K562 (cell line): ENCODE measurements at regions not wholly inside any gene's neighbourhood (a gene's known extent, or its start where the extent isn't known, plus 50 kb on each side); places are given as distances from the start of the nearest gene placed in this dataset.

Source experiments
- ARID2 ChIP-seq: fragments of 450-650 bp; IDR thresholded peaks from 2 replicates; pipeline ENCODE4 v1.6.1; 2017; ENCODE audit warnings: antibody characterized with exemption, mild to moderate bottlenecking
- CREB1 ChIP-seq, 2 experiments: sonication (generic) in 1 of 2; formaldehyde crosslinking in 1 of 2; IDR thresholded peaks; 2 replicates each; pipeline versions ENCODE4 v1.6.1 to v1.8.0; 2012 to 2022; ENCODE audit warnings: inconsistent platforms in 1 of 2, mild to moderate bottlenecking in 1 of 2, missing genetic modification reagents in 1 of 2, moderate library complexity in 1 of 2
- CTCF ChIP-seq, 3 experiments: IDR thresholded peaks in 2 of 3; conservative IDR thresholded peaks in 1 of 3; 2 replicates each; pipeline ENCODE4 v1.5.1; 2011 to 2012; ENCODE audit warnings: low read length in 3 of 3, mild to moderate bottlenecking in 3 of 3, control low read depth in 2 of 3, improper control_type of control experiment in 1 of 3, inconsistent platforms in 1 of 3, low read depth in 1 of 3, mixed read lengths in 1 of 3, moderate library complexity in 1 of 3; ENCODE audit not compliant: insufficient read depth in 2 of 3
- ESRRA ChIP-seq: fragments of 450-650 bp; IDR thresholded peaks from 2 replicates; pipeline ENCODE4 v1.6.1; 2014; ENCODE audit warnings: low read depth, mild to moderate bottlenecking, moderate library complexity, borderline replicate concordance
- MEF2A ChIP-seq: IDR thresholded peaks from 2 replicates; pipeline ENCODE4 v1.6.1; 2011; ENCODE audit warnings: low read depth, mild to moderate bottlenecking, low read length, moderate library complexity; ENCODE audit not compliant: control insufficient read depth
- MLLT1 ChIP-seq, 2 experiments: fragments of 450-650 bp; IDR thresholded peaks; 2 replicates each; pipeline ENCODE4 v1.6.1; 2016
- TAF1 ChIP-seq: IDR thresholded peaks from 2 replicates; pipeline ENCODE4 v1.6.1; 2011; ENCODE audit warnings: mild to moderate bottlenecking, low read length, moderate library complexity; ENCODE audit not compliant: insufficient read depth, control insufficient read depth, severe bottlenecking; ENCODE audit errors: extremely low read depth
- ZFX ChIP-seq: sonication (generic); formaldehyde crosslinking; IDR thresholded peaks from 2 replicates; pipeline ENCODE4 v1.8.0; 2022; ENCODE audit warnings: mild to moderate bottlenecking, missing genetic modification reagents, moderate library complexity
- ZNF280A ChIP-seq: fragments of 450-650 bp; IDR thresholded peaks from 2 replicates; pipeline ENCODE4 v1.6.1; 2018; ENCODE audit warnings: mild to moderate bottlenecking, low read depth; ENCODE audit not compliant: partially characterized antibody
- ZNF586 ChIP-seq: fragments of 450-650 bp; formaldehyde crosslinking; conservative IDR thresholded peaks from 2 replicates; pipeline ENCODE4 v1.4.0; 2020; ENCODE audit warnings: mild to moderate bottlenecking, moderate library complexity

- TF ChIP-seq ZNF586 (no peak), CTCF (IDR thresholded peaks at IDR 0.05 in 2 of 3, conservative IDR thresholded peaks at IDR 0.05 in 1 of 3; ENCODE audit: insufficient read depth in 2 of 3, low read depth in 1 of 3, low read length in 3 of 3) (no peak), MEF2A (no peak), TAF1 (no peak), ARID2 (no peak), ZNF280A (no peak), ESRRA (no peak), MLLT1 (IDR thresholded peaks at IDR 0.05) (no peak), ZFX (CRISPR knock-in tag) (no peak), CREB1 (IDR thresholded peaks at IDR 0.05) (no peak), CREB1 (CRISPR knock-in tag; IDR thresholded peaks at IDR 0.05) (no peak)
These were observed 190.4 kb upstream of the SOX11 start for GRCh38 chr2:5501807-5502206.
